ENCODE measurements at regions not wholly inside any gene's neighbourhood (a gene's known extent, or its start where the extent isn't known, plus 50 kb on each side); places are given as distances from the start of the nearest gene placed in this dataset.

- Histone ChIP-seq H3K27me3 (peaks cover 0 to 24% (median 9%) of the 10 kb centered on the region in 7 donors), H3K36me3 (no peaks in the 10 kb centered on the region), H3K9me3 (no peaks in the 10 kb centered on the region), H3K27ac (peak overlapping the region in 6 of 10 donors; percentile 6 to 55 (median 46)), H3K4me1 (peaks cover 0 to 10% (median 0%) of the 10 kb centered on the region in 9 donors), H3K4me3 (no peak overlapping the region)
- 19 to 35% methylated on average over 1 of the region's 1 CpG for WGBS, 2 donors
- TF ChIP-seq CTCF (IDR thresholded peaks at IDR 0.05): no peak
- DNase-seq: no peak
- intact Hi-C loops (cut with DNase I): loop anchor here in 1 of 10 donors (2.0 kb wide), 1 partner anchor 38 kb away; no protein-coding TSS in a partner anchor
- peak in 6 of 8 donors; percentile 34 to 84 (median 59) for ATAC-seq
These were observed 126.1 kb upstream of the NECTIN1 start for GRCh38 chr11:119855066-119855465.

DNA sequence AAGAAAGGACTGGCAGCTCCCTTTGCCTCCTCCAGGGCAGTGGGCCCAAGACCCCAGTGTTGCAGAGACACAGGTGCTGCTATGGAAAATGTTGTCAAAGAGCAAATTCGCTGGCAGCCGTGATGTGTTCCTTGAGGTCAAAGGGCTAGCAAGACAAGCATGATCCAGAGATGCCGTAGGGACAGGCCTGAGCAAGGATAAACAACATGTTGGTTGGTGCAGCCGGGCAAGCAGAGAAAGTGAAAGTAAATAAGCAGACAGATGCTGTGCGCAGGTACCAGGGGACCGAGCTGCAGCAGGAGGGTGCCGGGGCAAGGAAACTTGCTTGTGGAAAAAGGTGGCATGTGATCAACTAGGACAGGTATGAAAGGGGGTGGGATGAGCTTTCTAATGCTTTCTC, 125.5 kb upstream of the NECTIN1 start:
- ATAC-seq: peak in 1 of 8 donors; percentile 25
- 83 to 89% methylated on average over 7 of the region's 7 CpGs for WGBS, 2 donors
- Histone ChIP-seq H3K27ac (peak overlapping the region in 5 of 10 donors; percentile 6 to 55 (median 32)), H3K9me3 (no peaks in the 10 kb centered on the region), H3K36me3 (no peaks in the 10 kb centered on the region), H3K27me3 (peaks cover 0 to 19% (median 6%) of the 10 kb centered on the region in 7 donors), H3K4me1 (peaks cover 0 to 10% (median 0%) of the 10 kb centered on the region in 9 donors), H3K4me3 (no peak overlapping the region)
- no peak for DNase-seq
- TF ChIP-seq CTCF (IDR thresholded peaks at IDR 0.05): no peak
- intact Hi-C loops (cut with DNase I): loop anchor here in 1 of 10 donors (2.0 kb wide), 1 partner anchor 38 kb away; no protein-coding TSS in a partner anchor

GRCh38 chr11:119853581-119854360, 124.8 kb upstream of the NECTIN1 start:
- WGBS, 2 donors: 89 to 92% methylated on average over 15 of the region's 15 CpGs
- DNase-seq (no peak), ATAC-seq (no peak)
- Histone ChIP-seq H3K4me3 (no peak overlapping the region), H3K27me3 (peaks cover 0 to 18% (median 2%) of the 10 kb centered on the region in 7 donors), H3K27ac (no peak overlapping the region), H3K4me1 (peaks cover 0 to 10% (median 0%) of the 10 kb centered on the region in 9 donors), H3K9me3 (no peaks in the 10 kb centered on the region), H3K36me3 (no peaks in the 10 kb centered on the region)
- no peak for TF ChIP-seq CTCF (IDR thresholded peaks at IDR 0.05)
- intact Hi-C loops (cut with DNase I): loop anchor here in 1 of 10 donors (2.0 kb wide), 1 partner anchor 39 kb away; no protein-coding TSS in a partner anchor

DNA sequence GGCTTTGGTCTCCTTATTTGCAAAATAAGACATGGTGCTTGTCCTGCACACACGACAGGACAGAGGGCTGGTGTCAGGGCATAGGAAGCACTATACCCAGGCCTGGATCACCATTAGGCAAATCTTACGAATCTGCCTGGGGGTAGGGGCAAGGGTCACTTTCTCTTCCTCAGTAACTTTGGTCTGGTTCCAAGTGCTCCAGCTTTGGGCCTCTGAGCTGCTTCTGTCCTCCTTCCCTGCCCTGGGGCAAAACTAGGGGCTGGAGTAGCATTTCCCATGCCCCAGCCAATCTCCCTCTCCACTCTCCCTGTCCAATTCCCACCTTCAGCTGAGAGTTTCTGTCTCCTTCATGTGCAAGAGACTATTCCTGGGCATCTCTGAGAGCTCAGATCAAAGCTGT, 123.7 kb upstream of the NECTIN1 start:
- Histone ChIP-seq H3K4me3 (no peak overlapping the region), H3K27me3 (peaks cover 0 to 10% (median 0%) of the 10 kb centered on the region in 7 donors), H3K4me1 (peaks cover 0 to 10% (median 0%) of the 10 kb centered on the region in 9 donors), H3K27ac (no peak overlapping the region), H3K9me3 (no peaks in the 10 kb centered on the region), H3K36me3 (no peaks in the 10 kb centered on the region)
- intact Hi-C loops (cut with DNase I): no loop called here
- WGBS, 2 donors: 54 to 68% methylated on average over 2 of the region's 2 CpGs
- DNase-seq (no peak), ATAC-seq (no peak)
- TF ChIP-seq CTCF (IDR thresholded peaks at IDR 0.05): no peak

Measured in heart right ventricle (tissue), 16 donors.